ENCODE measurements at regions not wholly inside any gene's neighbourhood (a gene's known extent, or its start where the extent isn't known, plus 50 kb on each side); places are given as distances from the start of the nearest gene placed in this dataset.
"Not testable (repeated sequence)": the region's sequence is repeated elsewhere in the genome, so short reads cannot be mapped to it uniquely, and the experiment has no call there.

GRCh38 chr4:138796761-138797160 is 218.8 kb upstream of the NOCT start:
- no peak for DNase-seq (ENCODE audit: low spot score in 2 of 2)
- Histone ChIP-seq H3K36me3 (no peaks in the 10 kb centered on the region), H3K4me3 (no peak overlapping the region)

GRCh38 chr4:138790706-138791340 is 224.8 kb upstream of the NOCT start:
- intact Hi-C loops (cut with DNase I; ENCODE audit: low total_unique reads) = no loop called here
- Histone ChIP-seq H3K4me1 (no peaks in the 10 kb centered on the region), H3K36me3 (no peaks in the 10 kb centered on the region), H3K9me3 (no peaks in the 10 kb centered on the region), H3K4me3 (no peak overlapping the region), H3K27me3 (no peaks in the 10 kb centered on the region), H3K27ac (no peak overlapping the region)
- TF ChIP-seq POLR2A (IDR thresholded peaks at IDR 0.05) (no peak), POLR2AphosphoS5 (IDR thresholded peaks at IDR 0.05) (no peak)
- TF ChIP-seq, protein P1, sequence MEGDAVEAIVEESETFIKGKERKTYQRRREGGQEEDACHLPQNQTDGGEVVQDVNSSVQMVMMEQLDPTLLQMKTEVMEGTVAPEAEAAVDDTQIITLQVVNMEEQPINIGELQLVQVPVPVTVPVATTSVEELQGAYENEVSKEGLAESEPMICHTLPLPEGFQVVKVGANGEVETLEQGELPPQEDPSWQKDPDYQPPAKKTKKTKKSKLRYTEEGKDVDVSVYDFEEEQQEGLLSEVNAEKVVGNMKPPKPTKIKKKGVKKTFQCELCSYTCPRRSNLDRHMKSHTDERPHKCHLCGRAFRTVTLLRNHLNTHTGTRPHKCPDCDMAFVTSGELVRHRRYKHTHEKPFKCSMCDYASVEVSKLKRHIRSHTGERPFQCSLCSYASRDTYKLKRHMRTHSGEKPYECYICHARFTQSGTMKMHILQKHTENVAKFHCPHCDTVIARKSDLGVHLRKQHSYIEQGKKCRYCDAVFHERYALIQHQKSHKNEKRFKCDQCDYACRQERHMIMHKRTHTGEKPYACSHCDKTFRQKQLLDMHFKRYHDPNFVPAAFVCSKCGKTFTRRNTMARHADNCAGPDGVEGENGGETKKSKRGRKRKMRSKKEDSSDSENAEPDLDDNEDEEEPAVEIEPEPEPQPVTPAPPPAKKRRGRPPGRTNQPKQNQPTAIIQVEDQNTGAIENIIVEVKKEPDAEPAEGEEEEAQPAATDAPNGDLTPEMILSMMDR (IDR thresholded peaks at IDR 0.05) = no peak
- DNase-seq (ENCODE audit: low spot score in 2 of 2) = no peak

More at GRCh38 chr4:138796761-138797160, 218.8 kb upstream of the NOCT start:
- Histone ChIP-seq H3K27ac (no peak overlapping the region), H3K27me3 (no peaks in the 10 kb centered on the region), H3K9me3 (no peaks in the 10 kb centered on the region), H3K4me1 (no peaks in the 10 kb centered on the region)
- intact Hi-C loops (cut with DNase I; ENCODE audit: low total_unique reads) = no loop called here
- TF ChIP-seq, protein P1 (IDR thresholded peaks at IDR 0.05) = no peak
- no peak for TF ChIP-seq POLR2A (IDR thresholded peaks at IDR 0.05)
- TF ChIP-seq POLR2AphosphoS5 (IDR thresholded peaks at IDR 0.05) = no peak

DNA sequence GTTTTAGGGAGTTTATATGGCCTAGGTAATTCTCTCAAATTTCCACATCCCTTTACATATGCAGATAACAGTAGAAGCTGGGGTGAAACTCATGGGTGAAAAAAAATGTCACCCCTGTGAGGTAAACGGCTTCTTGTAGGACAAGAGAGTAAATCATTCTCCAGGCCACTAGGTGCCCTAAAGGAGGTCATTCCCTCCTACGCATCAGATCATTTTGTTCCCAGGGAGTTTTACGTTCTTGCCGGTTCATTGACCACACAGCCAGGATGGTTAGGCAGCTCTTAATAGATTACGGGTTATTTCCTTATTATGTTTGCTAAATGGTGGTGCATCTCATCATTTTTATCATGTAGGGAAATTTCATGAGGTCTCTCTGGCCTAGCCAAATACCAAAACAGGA is 225.8 kb upstream of the NOCT start:
- Histone ChIP-seq H3K36me3 (no peaks in the 10 kb centered on the region), H3K27me3 (no peaks in the 10 kb centered on the region), H3K9me3 (no peaks in the 10 kb centered on the region), H3K4me1 (no peaks in the 10 kb centered on the region), H3K27ac (no peak overlapping the region), H3K4me3 (no peak overlapping the region)
- TF ChIP-seq POLR2A (IDR thresholded peaks at IDR 0.05) (no peak), POLR2AphosphoS5 (IDR thresholded peaks at IDR 0.05) (no peak)
- TF ChIP-seq, protein P1 (IDR thresholded peaks at IDR 0.05) = no peak
- intact Hi-C loops (cut with DNase I; ENCODE audit: low total_unique reads) = no loop called here
- no peak for DNase-seq (ENCODE audit: low spot score in 2 of 2)

DNA sequence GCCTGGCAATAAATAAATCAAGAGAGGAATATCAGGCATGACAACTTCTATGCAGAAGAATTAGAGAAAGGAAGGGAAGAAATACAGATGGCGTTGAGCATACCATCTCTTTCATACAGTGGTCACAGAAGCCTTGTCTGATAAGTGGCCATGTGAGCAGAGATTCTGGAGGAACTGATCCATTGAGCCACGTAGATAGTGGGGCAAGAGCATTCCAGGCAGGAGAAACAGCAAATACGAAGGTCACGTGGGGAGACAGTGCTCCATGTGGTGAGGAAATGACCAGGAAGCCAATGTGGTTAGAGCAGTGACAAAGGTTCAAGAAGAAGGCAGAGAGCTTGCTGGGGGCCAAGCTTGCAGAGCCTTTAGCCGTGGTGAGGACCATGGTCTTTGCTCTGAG is 226.7 kb upstream of the NOCT start:
- no peak for TF ChIP-seq POLR2A (IDR thresholded peaks at IDR 0.05)
- TF ChIP-seq, protein P1 (IDR thresholded peaks at IDR 0.05) = no peak
- no peak for TF ChIP-seq POLR2AphosphoS5 (IDR thresholded peaks at IDR 0.05)
- Histone ChIP-seq H3K36me3 (no peaks in the 10 kb centered on the region), H3K4me1 (no peaks in the 10 kb centered on the region), H3K27ac (no peak overlapping the region), H3K9me3 (no peaks in the 10 kb centered on the region), H3K4me3 (no peak overlapping the region), H3K27me3 (no peaks in the 10 kb centered on the region)
- intact Hi-C loops (cut with DNase I; ENCODE audit: low total_unique reads) = no loop called here
- no peak for DNase-seq (ENCODE audit: low spot score in 2 of 2)

GRCh38 chr4:138788267-138788790 is 227.3 kb upstream of the NOCT start:
- intact Hi-C loops (cut with DNase I; ENCODE audit: low total_unique reads) = no loop called here
- no peaks in the 10 kb centered on the region for H3K27me3 ChIP-seq
- H3K4me1 ChIP-seq = no peaks in the 10 kb centered on the region
- no peak overlapping the region for H3K27ac ChIP-seq
- no peak for DNase-seq (ENCODE audit: low spot score in 2 of 2)
- H3K4me3 ChIP-seq = no peak overlapping the region
- TF ChIP-seq POLR2AphosphoS5 (IDR thresholded peaks at IDR 0.05) (no peak), POLR2A (IDR thresholded peaks at IDR 0.05) (no peak)
- TF ChIP-seq, protein P1 (IDR thresholded peaks at IDR 0.05) = no peak
- H3K36me3 ChIP-seq = no peaks in the 10 kb centered on the region
- H3K9me3 ChIP-seq = no peaks in the 10 kb centered on the region

GRCh38 chr4:138779761-138780160 is 235.8 kb upstream of the NOCT start:
- H3K4me1 ChIP-seq; H3K36me3 ChIP-seq; H3K9me3 ChIP-seq; H3K4me3 ChIP-seq; DNase-seq (ENCODE audit: low spot score in 2 of 2); H3K27ac ChIP-seq; intact Hi-C loops (cut with DNase I; ENCODE audit: low total_unique reads); H3K27me3 ChIP-seq: not testable (repeated sequence)
